Psoas muscle (tissue), 7 donors: ENCODE measurements at regions not wholly inside any gene's neighbourhood (a gene's known extent, or its start where the extent isn't known, plus 50 kb on each side); places are given as distances from the start of the nearest gene placed in this dataset.

Source experiments
- ATAC-seq, 4 donors: fragments of 200-7000 bp; cut with Tn5 transposase; one replicate each; pipeline ENCODE4 v1.9.1; 2020; ENCODE audit warnings: moderate library complexity in 3 of 4, mild to moderate bottlenecking in 2 of 4
- DNase-seq, 2 donors: peaks; one replicate each; pipeline ENCODE4 v3.0.0-alpha.2; 2020
- H3K27ac ChIP-seq: fragments of 200-600 bp; one replicate; pipeline ENCODE4 v1.8.0; 2022
- H3K27me3 ChIP-seq, 3 donors: fragments of 200-600 bp in 1 of 3; one replicate each; pipeline versions ENCODE4 v1.6.1 to v1.8.0; 2013 to 2022; ENCODE audit warnings: low read length in 2 of 3, mild to moderate bottlenecking in 2 of 3, moderate library complexity in 1 of 3; ENCODE audit not compliant: insufficient read depth in 3 of 3
- H3K36me3 ChIP-seq, 2 donors: fragments of 200-600 bp in 1 of 2; one replicate each; pipeline versions ENCODE4 v1.6.1 to v1.8.0; 2013 to 2022; ENCODE audit warnings: low read depth in 1 of 2, mild to moderate bottlenecking in 1 of 2, moderate library complexity in 1 of 2; ENCODE audit not compliant: insufficient read depth in 1 of 2
- H3K4me1 ChIP-seq: fragments of 200-600 bp; one replicate; pipeline ENCODE4 v1.8.0; 2022
- H3K4me3 ChIP-seq: fragments of 200-600 bp; one replicate; pipeline ENCODE4 v1.8.0; 2022; ENCODE audit warnings: mild to moderate bottlenecking
- H3K9me3 ChIP-seq: fragments of 200-600 bp; one replicate; pipeline ENCODE4 v1.8.0; 2022
- CTCF ChIP-seq: fragments of 200-600 bp; IDR thresholded peaks from one replicate; pipeline ENCODE4 v1.8.0; 2022; ENCODE audit warnings: antibody characterized with exemption
- WGBS, 3 donors: extraction: QIAGEN DNeasy Blood & Tissue Kit; methylation state at CpG; one replicate each; pipeline versions ENCODE4 v1.1.6 to v1.1.7; 2013; 5-methylcytosine and 5-hydroxymethylcytosine counted together
- intact Hi-C, 2 donors: fragments of 100-400 bp; cut with DNase I; formaldehyde crosslinking; loops; one replicate each; pipeline versions ENCODE4 v1.11.0 to v1.14.2; 2022
- donor health status: healthy with polysubstance abuse.
- donor health status: DM: no; HTN: no; CAD: no; lungs with moderate emphysema.
- donor health status: Bipolar disorder and iron deficiency.
- donor health status: healthy.
- donor health status: DM: yes; HTN: yes; CAD: no.
- donor health status: DM: no; HTN: no; CAD: no.
- donor health status: DM: yes; HTN: yes; CAD: no.

GRCh38 chr13:21956666-21957065 is 285.8 kb downstream of the FGF9 start:
- Histone ChIP-seq H3K27ac (no peak overlapping the region), H3K4me1 (no peaks in the 10 kb centered on the region), H3K4me3 (no peak overlapping the region), H3K27me3 (no peaks in the 10 kb centered on the region), H3K9me3 (no peaks in the 10 kb centered on the region), H3K36me3 (no peaks in the 10 kb centered on the region)
- WGBS, 3 donors: 84 to 92% (median 88%) methylated on average over 1 of the region's 1 CpG
- intact Hi-C loops: no loop called here
- DNase-seq (no peak), ATAC-seq (no peak)
- no peak for TF ChIP-seq CTCF

DNA sequence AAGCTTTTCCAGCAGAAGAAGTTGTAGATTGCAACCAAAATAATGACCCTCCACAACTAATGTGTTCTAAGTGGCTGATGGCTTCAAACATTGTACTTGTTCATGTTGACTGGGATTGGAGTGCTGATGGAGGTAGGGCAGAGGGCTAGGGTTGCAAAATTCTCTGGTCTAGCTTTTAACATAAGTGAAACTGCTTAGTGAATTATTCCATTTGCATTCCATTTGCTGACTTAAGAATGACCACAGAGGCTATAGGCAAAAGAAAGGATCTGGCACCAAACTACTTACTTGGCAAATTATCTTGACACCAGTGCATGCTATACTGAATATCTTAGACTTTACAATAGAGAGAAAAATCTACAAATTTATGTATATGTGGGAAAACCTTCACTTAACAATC is 287.0 kb downstream of the FGF9 start:
- no peak for ATAC-seq
- H3K36me3 ChIP-seq: no peaks in the 10 kb centered on the region
- intact Hi-C loops: no loop called here
- no peak for TF ChIP-seq CTCF
- no peak for DNase-seq
- no peaks in the 10 kb centered on the region for H3K4me1 ChIP-seq
- no peaks in the 10 kb centered on the region for H3K27me3 ChIP-seq
- no peak overlapping the region for H3K4me3 ChIP-seq
- H3K27ac ChIP-seq: no peak overlapping the region
- H3K9me3 ChIP-seq: no peaks in the 10 kb centered on the region

- WGBS, 3 donors: 92 to 97% (median 93%) methylated on average over 3 of the region's 3 CpGs
- intact Hi-C loops: no loop called here
- ATAC-seq: no peak
- H3K9me3 ChIP-seq: no peaks in the 10 kb centered on the region
- no peak overlapping the region for H3K4me3 ChIP-seq
- no peaks in the 10 kb centered on the region for H3K4me1 ChIP-seq
- no peaks in the 10 kb centered on the region for H3K27me3 ChIP-seq
- no peak overlapping the region for H3K27ac ChIP-seq
- DNase-seq: no peak
- no peaks in the 10 kb centered on the region for H3K36me3 ChIP-seq
- TF ChIP-seq CTCF: no peak
Measured at GRCh38 chr13:21960108-21960507, 289.2 kb downstream of the FGF9 start.

- H3K27me3 ChIP-seq: no peaks in the 10 kb centered on the region
- no peaks in the 10 kb centered on the region for H3K9me3 ChIP-seq
- DNase-seq (no peak), ATAC-seq (no peak)
- WGBS, 3 donors: 81 to 91% (median 84%) methylated on average over 4 to 5 of the region's 5 CpGs
- TF ChIP-seq CTCF: no peak
- no peaks in the 10 kb centered on the region for H3K36me3 ChIP-seq
- H3K4me3 ChIP-seq: no peak overlapping the region
- intact Hi-C loops: no loop called here
- H3K4me1 ChIP-seq: no peaks in the 10 kb centered on the region
- no peak overlapping the region for H3K27ac ChIP-seq
Measured at GRCh38 chr13:21964686-21965085, 293.8 kb downstream of the FGF9 start.

- Histone ChIP-seq H3K27ac (no peak overlapping the region), H3K9me3 (no peaks in the 10 kb centered on the region), H3K4me3 (no peak overlapping the region), H3K36me3 (no peaks in the 10 kb centered on the region), H3K27me3 (no peaks in the 10 kb centered on the region), H3K4me1 (no peaks in the 10 kb centered on the region)
- 91 to 93% (median 92%) methylated on average over 13 to 14 of the region's 14 CpGs for WGBS, 3 donors
- TF ChIP-seq CTCF: no peak
- ATAC-seq (no peak), DNase-seq (no peak)
- intact Hi-C loops: no loop called here
Measured at GRCh38 chr13:21965095-21965494, 294.2 kb downstream of the FGF9 start.
